ENCODE measurements at regions not wholly inside any gene's neighbourhood (a gene's known extent, or its start where the extent isn't known, plus 50 kb on each side); places are given as distances from the start of the nearest gene placed in this dataset.

GRCh38 chr1:106785176-106785575 is 271.3 kb upstream of the PRMT6 start:
- Histone ChIP-seq H3K9me3 (ENCODE audit: insufficient read depth, low read depth, low read length) (no peaks in the 10 kb centered on the region), H3K9me2 (replicated peaks; ENCODE audit: low read depth, low read length) (no peaks in the 10 kb centered on the region), H3K27me3 (ENCODE audit: insufficient read depth, low read length, poor library complexity, severe bottlenecking) (no peaks in the 10 kb centered on the region), H3K36me3 (ENCODE audit: insufficient read depth, low read length) (no peaks in the 10 kb centered on the region), H3K4me2 (ENCODE audit: low read depth, low read length, poor library complexity, severe bottlenecking) (no peak overlapping the region), H3F3A (ENCODE audit: low read depth) (no peaks in the 10 kb centered on the region), H2AFZ (ENCODE audit: low read length) (no peak overlapping the region), H3K4me3 (ENCODE audit: low read length, poor library complexity, severe bottlenecking) (no peak overlapping the region), H3K79me2 (ENCODE audit: insufficient read depth, low read length) (no peaks in the 10 kb centered on the region), H3K9ac (ENCODE audit: low read depth, low read length, poor library complexity, severe bottlenecking) (no peak overlapping the region), H4K20me1 (ENCODE audit: insufficient read depth, low read length, poor library complexity, severe bottlenecking) (no peaks in the 10 kb centered on the region), H3K4me1 (ENCODE audit: insufficient read depth, low read length, poor library complexity, severe bottlenecking) (no peaks in the 10 kb centered on the region)
- no peak for TF ChIP-seq CTCF (conservative IDR thresholded peaks at IDR 0.05; ENCODE audit: low read length)
- no peak for TF ChIP-seq EZH2phosphoT487 (IDR thresholded peaks at IDR 0.05; ENCODE audit: borderline replicate concordance)

- Histone ChIP-seq H3K4me2 (ENCODE audit: low read depth, low read length, poor library complexity, severe bottlenecking) (no peak overlapping the region), H2AFZ (ENCODE audit: low read length) (no peak overlapping the region), H3F3A (ENCODE audit: low read depth) (no peaks in the 10 kb centered on the region), H3K9ac (ENCODE audit: low read depth, low read length, poor library complexity, severe bottlenecking) (no peak overlapping the region), H3K4me1 (ENCODE audit: insufficient read depth, low read length, poor library complexity, severe bottlenecking) (no peaks in the 10 kb centered on the region), H4K20me1 (ENCODE audit: insufficient read depth, low read length, poor library complexity, severe bottlenecking) (no peaks in the 10 kb centered on the region), H3K79me2 (ENCODE audit: insufficient read depth, low read length) (no peaks in the 10 kb centered on the region), H3K27me3 (ENCODE audit: insufficient read depth, low read length, poor library complexity, severe bottlenecking) (no peaks in the 10 kb centered on the region), H3K9me2 (replicated peaks; ENCODE audit: low read depth, low read length) (no peaks in the 10 kb centered on the region), H3K4me3 (ENCODE audit: low read length, poor library complexity, severe bottlenecking) (no peak overlapping the region), H3K36me3 (ENCODE audit: insufficient read depth, low read length) (no peaks in the 10 kb centered on the region), H3K9me3 (ENCODE audit: insufficient read depth, low read depth, low read length) (no peaks in the 10 kb centered on the region)
- TF ChIP-seq EZH2phosphoT487 (IDR thresholded peaks at IDR 0.05; ENCODE audit: borderline replicate concordance) (no peak), CTCF (conservative IDR thresholded peaks at IDR 0.05; ENCODE audit: low read length) (no peak)
Observed at GRCh38 chr1:106787520-106787919, 269.0 kb upstream of the PRMT6 start.

GRCh38 chr1:106789686-106790085 is 266.8 kb upstream of the PRMT6 start:
- Histone ChIP-seq H3K79me2 (ENCODE audit: insufficient read depth, low read length) (no peaks in the 10 kb centered on the region), H3K27me3 (ENCODE audit: insufficient read depth, low read length, poor library complexity, severe bottlenecking) (no peaks in the 10 kb centered on the region), H3K4me3 (ENCODE audit: low read length, poor library complexity, severe bottlenecking) (no peak overlapping the region), H3K9me3 (ENCODE audit: insufficient read depth, low read depth, low read length) (no peaks in the 10 kb centered on the region), H3F3A (ENCODE audit: low read depth) (no peaks in the 10 kb centered on the region), H3K36me3 (ENCODE audit: insufficient read depth, low read length) (no peaks in the 10 kb centered on the region), H3K9ac (ENCODE audit: low read depth, low read length, poor library complexity, severe bottlenecking) (no peak overlapping the region), H3K9me2 (replicated peaks; ENCODE audit: low read depth, low read length) (no peaks in the 10 kb centered on the region), H3K4me1 (ENCODE audit: insufficient read depth, low read length, poor library complexity, severe bottlenecking) (no peaks in the 10 kb centered on the region), H4K20me1 (ENCODE audit: insufficient read depth, low read length, poor library complexity, severe bottlenecking) (no peaks in the 10 kb centered on the region), H3K4me2 (ENCODE audit: low read depth, low read length, poor library complexity, severe bottlenecking) (no peak overlapping the region), H2AFZ (ENCODE audit: low read length) (no peak overlapping the region)
- TF ChIP-seq EZH2phosphoT487 (IDR thresholded peaks at IDR 0.05; ENCODE audit: borderline replicate concordance): no peak
- no peak for TF ChIP-seq CTCF (conservative IDR thresholded peaks at IDR 0.05; ENCODE audit: low read length)
